ENCODE measurements at regions not wholly inside any gene's neighbourhood (a gene's known extent, or its start where the extent isn't known, plus 50 kb on each side); places are given as distances from the start of the nearest gene placed in this dataset.

GRCh38 chr5:124238350-124238749, 508.1 kb downstream of the ZNF608 start:
- TF ChIP-seq CTCF (IDR thresholded peaks at IDR 0.05) (no peak), POLR2A (IDR thresholded peaks at IDR 0.05) (no peak)

All from thyroid gland (tissue), 4 donors.